Esophagus squamous epithelium (tissue), 4 donors: ENCODE measurements at regions not wholly inside any gene's neighbourhood (a gene's known extent, or its start where the extent isn't known, plus 50 kb on each side); places are given as distances from the start of the nearest gene placed in this dataset.

Source experiments
- POLR2A ChIP-seq, 4 donors: fragments of 450-650 bp; IDR thresholded peaks; one replicate each; pipeline ENCODE4 v1.6.1; 2017; ENCODE audit warnings: antibody characterized with exemption in 4 of 4, mild to moderate bottlenecking in 4 of 4, moderate library complexity in 3 of 4
- TF ChIP-seq, protein P1 (sequence below), 6 experiments: fragments of 450-650 bp in 4 of 6; fragments of 200-600 bp in 2 of 6; sonication (generic) in 2 of 6; IDR thresholded peaks; one replicate each; pipeline ENCODE4 v1.5.1; 2016 to 2019; ENCODE audit warnings: antibody characterized with exemption in 6 of 6, mild to moderate bottlenecking in 4 of 6, moderate library complexity in 4 of 6

DNA sequence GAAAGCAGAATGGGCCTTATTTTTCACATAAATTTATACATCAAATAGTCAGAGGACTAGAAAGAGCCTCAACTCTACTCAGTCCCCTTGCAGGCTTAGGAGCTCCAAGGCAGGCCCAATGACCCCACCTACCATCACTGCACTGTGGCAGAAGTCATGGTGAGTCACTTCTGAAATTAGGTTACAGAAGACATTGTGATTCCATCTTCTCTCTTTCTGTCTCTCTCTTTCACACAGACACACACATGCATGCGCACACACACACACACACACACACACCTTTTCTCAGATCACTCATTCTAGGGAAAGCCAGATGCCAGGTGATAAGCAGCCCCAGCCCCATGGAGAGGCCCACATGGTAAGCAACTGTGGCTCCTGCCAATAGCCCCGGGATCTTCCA is 103.8 kb downstream of the C6orf118 start:
- TF ChIP-seq, protein P1, sequence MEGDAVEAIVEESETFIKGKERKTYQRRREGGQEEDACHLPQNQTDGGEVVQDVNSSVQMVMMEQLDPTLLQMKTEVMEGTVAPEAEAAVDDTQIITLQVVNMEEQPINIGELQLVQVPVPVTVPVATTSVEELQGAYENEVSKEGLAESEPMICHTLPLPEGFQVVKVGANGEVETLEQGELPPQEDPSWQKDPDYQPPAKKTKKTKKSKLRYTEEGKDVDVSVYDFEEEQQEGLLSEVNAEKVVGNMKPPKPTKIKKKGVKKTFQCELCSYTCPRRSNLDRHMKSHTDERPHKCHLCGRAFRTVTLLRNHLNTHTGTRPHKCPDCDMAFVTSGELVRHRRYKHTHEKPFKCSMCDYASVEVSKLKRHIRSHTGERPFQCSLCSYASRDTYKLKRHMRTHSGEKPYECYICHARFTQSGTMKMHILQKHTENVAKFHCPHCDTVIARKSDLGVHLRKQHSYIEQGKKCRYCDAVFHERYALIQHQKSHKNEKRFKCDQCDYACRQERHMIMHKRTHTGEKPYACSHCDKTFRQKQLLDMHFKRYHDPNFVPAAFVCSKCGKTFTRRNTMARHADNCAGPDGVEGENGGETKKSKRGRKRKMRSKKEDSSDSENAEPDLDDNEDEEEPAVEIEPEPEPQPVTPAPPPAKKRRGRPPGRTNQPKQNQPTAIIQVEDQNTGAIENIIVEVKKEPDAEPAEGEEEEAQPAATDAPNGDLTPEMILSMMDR (IDR thresholded peaks at IDR 0.05) = no peak
- no peak for TF ChIP-seq POLR2A (IDR thresholded peaks at IDR 0.05)
